ENCODE measurements at regions not wholly inside any gene's neighbourhood (a gene's known extent, or its start where the extent isn't known, plus 50 kb on each side); places are given as distances from the start of the nearest gene placed in this dataset.

DNA sequence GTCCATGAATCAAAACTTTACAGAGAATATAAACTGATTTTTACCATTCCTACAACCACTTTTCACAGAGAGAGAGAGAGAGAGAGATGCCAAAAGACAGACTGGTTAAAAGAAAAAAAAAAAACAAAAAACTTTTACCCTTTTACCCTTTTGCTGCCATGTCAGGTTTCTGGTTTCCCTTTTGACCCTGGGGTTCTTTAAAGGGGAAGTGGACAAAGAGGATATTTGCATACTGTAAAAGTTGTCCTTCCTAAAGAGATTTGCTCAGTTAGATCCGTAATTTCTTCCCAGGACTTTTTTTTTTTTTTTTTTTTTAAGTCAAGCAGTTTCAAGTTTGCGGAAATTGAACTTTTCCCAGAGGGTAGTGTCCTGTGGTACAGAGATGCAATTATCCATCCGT lies 287.8 kb upstream of the RGS18 start:
- TF ChIP-seq, protein P1, sequence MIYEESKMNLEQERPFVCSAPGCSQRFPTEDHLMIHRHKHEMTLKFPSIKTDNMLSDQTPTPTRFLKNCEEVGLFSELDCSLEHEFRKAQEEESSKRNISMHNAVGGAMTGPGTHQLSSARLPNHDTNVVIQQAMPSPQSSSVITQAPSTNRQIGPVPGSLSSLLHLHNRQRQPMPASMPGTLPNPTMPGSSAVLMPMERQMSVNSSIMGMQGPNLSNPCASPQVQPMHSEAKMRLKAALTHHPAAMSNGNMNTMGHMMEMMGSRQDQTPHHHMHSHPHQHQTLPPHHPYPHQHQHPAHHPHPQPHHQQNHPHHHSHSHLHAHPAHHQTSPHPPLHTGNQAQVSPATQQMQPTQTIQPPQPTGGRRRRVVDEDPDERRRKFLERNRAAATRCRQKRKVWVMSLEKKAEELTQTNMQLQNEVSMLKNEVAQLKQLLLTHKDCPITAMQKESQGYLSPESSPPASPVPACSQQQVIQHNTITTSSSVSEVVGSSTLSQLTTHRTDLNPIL (CRISPR knock-in tag; IDR thresholded peaks at IDR 0.05; ENCODE audit: low read depth), result no peak
- no peak for TF ChIP-seq BACH2 (CRISPR knock-in tag; IDR thresholded peaks at IDR 0.05; ENCODE audit: borderline replicate concordance)
- TF ChIP-seq ZFP30 (CRISPR knock-in tag; IDR thresholded peaks at IDR 0.05), result no peak
- no peak for TF ChIP-seq CSDC2 (CRISPR knock-in tag; IDR thresholded peaks at IDR 0.05)
- TF ChIP-seq, protein P2, sequence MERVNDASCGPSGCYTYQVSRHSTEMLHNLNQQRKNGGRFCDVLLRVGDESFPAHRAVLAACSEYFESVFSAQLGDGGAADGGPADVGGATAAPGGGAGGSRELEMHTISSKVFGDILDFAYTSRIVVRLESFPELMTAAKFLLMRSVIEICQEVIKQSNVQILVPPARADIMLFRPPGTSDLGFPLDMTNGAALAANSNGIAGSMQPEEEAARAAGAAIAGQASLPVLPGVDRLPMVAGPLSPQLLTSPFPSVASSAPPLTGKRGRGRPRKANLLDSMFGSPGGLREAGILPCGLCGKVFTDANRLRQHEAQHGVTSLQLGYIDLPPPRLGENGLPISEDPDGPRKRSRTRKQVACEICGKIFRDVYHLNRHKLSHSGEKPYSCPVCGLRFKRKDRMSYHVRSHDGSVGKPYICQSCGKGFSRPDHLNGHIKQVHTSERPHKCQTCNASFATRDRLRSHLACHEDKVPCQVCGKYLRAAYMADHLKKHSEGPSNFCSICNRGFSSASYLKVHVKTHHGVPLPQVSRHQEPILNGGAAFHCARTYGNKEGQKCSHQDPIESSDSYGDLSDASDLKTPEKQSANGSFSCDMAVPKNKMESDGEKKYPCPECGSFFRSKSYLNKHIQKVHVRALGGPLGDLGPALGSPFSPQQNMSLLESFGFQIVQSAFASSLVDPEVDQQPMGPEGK (CRISPR knock-in tag; IDR thresholded peaks at IDR 0.05; ENCODE audit: borderline replicate concordance), result no peak
- TF ChIP-seq, protein P3, sequence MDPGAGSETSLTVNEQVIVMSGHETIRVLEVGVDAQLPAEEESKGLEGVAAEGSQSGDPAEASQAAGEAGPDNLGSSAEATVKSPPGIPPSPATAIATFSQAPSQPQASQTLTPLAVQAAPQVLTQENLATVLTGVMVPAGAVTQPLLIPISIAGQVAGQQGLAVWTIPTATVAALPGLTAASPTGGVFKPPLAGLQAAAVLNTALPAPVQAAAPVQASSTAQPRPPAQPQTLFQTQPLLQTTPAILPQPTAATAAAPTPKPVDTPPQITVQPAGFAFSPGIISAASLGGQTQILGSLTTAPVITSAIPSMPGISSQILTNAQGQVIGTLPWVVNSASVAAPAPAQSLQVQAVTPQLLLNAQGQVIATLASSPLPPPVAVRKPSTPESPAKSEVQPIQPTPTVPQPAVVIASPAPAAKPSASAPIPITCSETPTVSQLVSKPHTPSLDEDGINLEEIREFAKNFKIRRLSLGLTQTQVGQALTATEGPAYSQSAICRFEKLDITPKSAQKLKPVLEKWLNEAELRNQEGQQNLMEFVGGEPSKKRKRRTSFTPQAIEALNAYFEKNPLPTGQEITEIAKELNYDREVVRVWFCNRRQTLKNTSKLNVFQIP (CRISPR knock-in tag; IDR thresholded peaks at IDR 0.05; ENCODE audit: borderline replicate concordance, low read depth), result no peak
- TF ChIP-seq ZNF70 (CRISPR knock-in tag; IDR thresholded peaks at IDR 0.05), result no peak
- no peak for TF ChIP-seq ARNTL (CRISPR knock-in tag; IDR thresholded peaks at IDR 0.05; ENCODE audit: borderline replicate concordance, low read depth)
- no peak for TF ChIP-seq RARB (CRISPR knock-in tag; IDR thresholded peaks at IDR 0.05)
- no peak for TF ChIP-seq TOX (CRISPR knock-in tag; IDR thresholded peaks at IDR 0.05; ENCODE audit: borderline replicate concordance)

Data from SK-N-SH treated with all-trans-retinoic acid at 6 μM for 48 hours (cell line).